Right lobe of liver (tissue), 6 donors: ENCODE measurements at regions not wholly inside any gene's neighbourhood (a gene's known extent, or its start where the extent isn't known, plus 50 kb on each side); places are given as distances from the start of the nearest gene placed in this dataset.

Experiments used
- ATAC-seq, 4 donors: fragments of 200-7000 bp; cut with Tn5 transposase; one replicate each; pipeline ENCODE4 v1.9.1; 2020; ENCODE audit warnings: mild to moderate bottlenecking in 4 of 4, moderate library complexity in 4 of 4
- DNase-seq, 3 donors: peaks; one replicate each; pipeline ENCODE4 v3.0.0-alpha.2; 2020
- H3K27ac ChIP-seq, 3 donors: fragments of 200-600 bp; one replicate each; pipeline ENCODE4 v1.8.0; 2022
- H3K27me3 ChIP-seq, 2 donors: fragments of 200-600 bp; one replicate each; pipeline ENCODE4 v1.8.0; 2022
- H3K36me3 ChIP-seq, 4 donors: fragments of 200-600 bp; sonication (generic) in 1 of 4; one replicate each; pipeline versions ENCODE4 v1.5.1 to v1.8.0; 2017 to 2022; ENCODE audit warnings: control low read depth in 1 of 4
- H3K4me1 ChIP-seq, 4 donors: fragments of 200-600 bp; sonication (generic) in 1 of 4; one replicate each; pipeline versions ENCODE4 v1.5.1 to v1.8.0; 2017 to 2022; ENCODE audit warnings: control low read depth in 1 of 4
- H3K4me3 ChIP-seq, 3 donors: fragments of 200-600 bp; one replicate each; pipeline ENCODE4 v1.8.0; 2022
- H3K9me3 ChIP-seq, 4 donors: fragments of 200-600 bp; sonication (generic) in 1 of 4; one replicate each; pipeline versions ENCODE4 v1.5.1 to v1.8.0; 2017 to 2022; ENCODE audit warnings: control low read depth in 1 of 4
- CTCF ChIP-seq, 4 donors: fragments of 200-600 bp in 3 of 4; fragments of 450-650 bp in 1 of 4; IDR thresholded peaks; one replicate each; pipeline versions ENCODE4 v1.5.1 to v1.8.0; 2016 to 2022; ENCODE audit warnings: antibody characterized with exemption in 4 of 4, mild to moderate bottlenecking in 2 of 4
- POLR2A ChIP-seq: fragments of 450-650 bp; IDR thresholded peaks from one replicate; pipeline ENCODE4 v1.6.1; 2017; ENCODE audit warnings: antibody characterized with exemption, mild to moderate bottlenecking
- WGBS: methylation state at CpG from one replicate; pipeline ENCODE4 v1.1.6; 2018; ENCODE audit warnings: low coverage, low lambda C conversion rate; ENCODE audit not compliant: insufficient coverage; ENCODE audit errors: missing lambda C conversion rate; 5-methylcytosine and 5-hydroxymethylcytosine counted together
- intact Hi-C, 2 donors: fragments of 100-400 bp; cut with DNase I; formaldehyde crosslinking; loops; one replicate each; pipeline versions ENCODE4 v1.11.2 to v1.14.1; 2022
- donor health status: DM: no; HTN: yes; CAD: no.
- donor health status: DM: no; HTN: no; CAD: no.
- donor health status: DM: no; HTN: no; CAD: no.
- donor health status: DM: no; HTN: yes; CAD: no.
- donor health status: DM: no; HTN: yes; CAD: no.

DNA sequence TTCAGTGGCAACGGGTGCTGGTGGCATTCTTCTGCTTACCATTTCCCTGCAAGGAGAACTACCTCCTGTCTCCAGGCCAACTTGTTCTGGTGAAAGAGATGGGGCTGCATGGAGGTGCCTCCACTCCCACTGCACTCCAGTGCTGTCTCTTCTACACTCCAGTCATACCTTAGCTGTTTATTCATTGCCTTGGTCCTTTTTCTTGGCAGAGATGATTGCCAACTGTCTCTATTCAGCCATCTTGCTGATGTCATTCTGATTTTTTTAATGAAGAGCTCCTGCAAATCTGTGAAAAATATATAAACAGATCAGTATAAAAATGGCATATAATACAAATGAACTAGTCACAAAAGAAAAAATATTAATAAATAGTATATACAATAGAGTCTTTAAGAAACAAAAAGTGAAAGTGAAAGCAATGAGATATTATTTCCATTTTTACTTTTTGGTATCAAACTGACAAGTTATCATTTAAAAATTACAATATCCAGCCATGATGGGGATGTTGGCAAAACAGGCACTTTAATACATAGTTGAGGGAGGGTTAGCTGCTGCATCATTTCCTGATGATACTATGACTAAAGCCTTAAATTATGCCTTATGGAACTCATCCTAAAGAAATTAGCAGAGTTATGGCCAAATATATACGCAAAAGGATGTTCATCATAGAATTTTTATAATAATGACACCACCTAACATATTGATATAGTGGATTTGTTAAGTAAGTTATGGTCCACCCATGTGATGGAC, 109.4 kb downstream of the CARTPT start:
- Histone ChIP-seq H3K27ac (no peak overlapping the region), H3K9me3 (peaks cover 0 to 9% (median 0%) of the 10 kb centered on the region in 4 donors), H3K4me3 (no peak overlapping the region), H3K27me3 (no peaks in the 10 kb centered on the region), H3K36me3 (no peaks in the 10 kb centered on the region), H3K4me1 (no peaks in the 10 kb centered on the region)
- no peak for DNase-seq
- no peak for TF ChIP-seq CTCF (IDR thresholded peaks at IDR 0.05)
- TF ChIP-seq POLR2A = no peak
- 92% methylated on average over 1 of the region's 2 CpGs for WGBS
- ATAC-seq = no peak
- intact Hi-C loops = no loop called here

- DNase-seq (no peak), ATAC-seq (no peak)
- 76% methylated on average over 3 of the region's 5 CpGs for WGBS
- Histone ChIP-seq H3K36me3 (no peaks in the 10 kb centered on the region), H3K9me3 (peaks cover 0 to 9% (median 0%) of the 10 kb centered on the region in 4 donors), H3K27ac (no peak overlapping the region), H3K4me1 (no peaks in the 10 kb centered on the region), H3K4me3 (no peak overlapping the region), H3K27me3 (no peaks in the 10 kb centered on the region)
- intact Hi-C loops = no loop called here
- no peak for TF ChIP-seq POLR2A
- TF ChIP-seq CTCF (IDR thresholded peaks at IDR 0.05) = no peak
Measured at GRCh38 chr5:71829206-71829605, 110.1 kb downstream of the CARTPT start.

DNA sequence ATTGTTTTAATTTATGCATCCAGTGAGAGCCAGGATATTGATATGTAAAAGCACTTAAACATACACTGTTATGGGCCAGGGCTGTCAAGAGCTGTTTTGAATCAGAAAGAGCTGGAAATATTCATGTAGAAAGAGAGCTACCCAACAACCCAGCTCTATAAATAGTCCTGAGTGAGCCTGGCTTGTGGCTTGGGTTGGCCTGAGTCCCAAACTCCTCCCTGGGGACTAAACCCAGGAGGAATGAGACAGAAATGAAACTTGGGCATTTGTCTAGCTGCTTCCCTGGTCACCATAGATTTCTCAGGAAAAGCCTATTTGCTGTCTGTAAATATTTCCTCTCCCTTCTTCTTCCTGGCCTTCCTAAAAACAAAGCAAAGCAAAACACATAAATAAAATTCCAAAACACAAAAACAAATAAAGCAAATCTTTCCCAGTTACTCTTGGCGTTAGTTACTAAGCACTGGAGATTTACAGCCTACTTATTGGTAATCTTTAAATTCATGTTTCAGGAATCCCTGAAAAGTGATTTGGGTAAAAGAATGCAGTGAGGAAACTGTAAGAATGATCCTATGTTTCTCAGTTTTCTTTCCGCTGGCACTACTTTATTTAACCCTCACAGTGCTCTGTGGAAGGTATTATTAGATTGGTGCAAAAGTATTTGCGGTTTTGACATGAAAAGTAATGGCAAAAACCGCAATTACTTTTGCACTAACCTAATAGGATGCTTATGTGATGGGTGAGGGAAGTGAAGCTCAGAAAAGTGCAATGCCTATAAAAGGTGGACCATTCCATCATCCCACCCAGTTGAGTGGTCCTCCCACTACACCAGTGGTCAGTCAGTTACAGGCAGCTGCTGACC, 111.8 kb downstream of the CARTPT start:
- ATAC-seq (peak; percentile 23 to 51 (median 44)), DNase-seq (peak in 2 of 3 donors; percentile 38 to 55)
- WGBS = 66% methylated on average over 4 of the region's 4 CpGs
- Histone ChIP-seq H3K27ac (no peak overlapping the region), H3K4me3 (no peak overlapping the region), H3K4me1 (no peaks in the 10 kb centered on the region), H3K9me3 (peaks cover 0 to 8% (median 0%) of the 10 kb centered on the region in 4 donors), H3K27me3 (no peaks in the 10 kb centered on the region), H3K36me3 (no peaks in the 10 kb centered on the region)
- no peak for TF ChIP-seq POLR2A
- no peak for TF ChIP-seq CTCF (IDR thresholded peaks at IDR 0.05)
- intact Hi-C loops = no loop called here

DNA sequence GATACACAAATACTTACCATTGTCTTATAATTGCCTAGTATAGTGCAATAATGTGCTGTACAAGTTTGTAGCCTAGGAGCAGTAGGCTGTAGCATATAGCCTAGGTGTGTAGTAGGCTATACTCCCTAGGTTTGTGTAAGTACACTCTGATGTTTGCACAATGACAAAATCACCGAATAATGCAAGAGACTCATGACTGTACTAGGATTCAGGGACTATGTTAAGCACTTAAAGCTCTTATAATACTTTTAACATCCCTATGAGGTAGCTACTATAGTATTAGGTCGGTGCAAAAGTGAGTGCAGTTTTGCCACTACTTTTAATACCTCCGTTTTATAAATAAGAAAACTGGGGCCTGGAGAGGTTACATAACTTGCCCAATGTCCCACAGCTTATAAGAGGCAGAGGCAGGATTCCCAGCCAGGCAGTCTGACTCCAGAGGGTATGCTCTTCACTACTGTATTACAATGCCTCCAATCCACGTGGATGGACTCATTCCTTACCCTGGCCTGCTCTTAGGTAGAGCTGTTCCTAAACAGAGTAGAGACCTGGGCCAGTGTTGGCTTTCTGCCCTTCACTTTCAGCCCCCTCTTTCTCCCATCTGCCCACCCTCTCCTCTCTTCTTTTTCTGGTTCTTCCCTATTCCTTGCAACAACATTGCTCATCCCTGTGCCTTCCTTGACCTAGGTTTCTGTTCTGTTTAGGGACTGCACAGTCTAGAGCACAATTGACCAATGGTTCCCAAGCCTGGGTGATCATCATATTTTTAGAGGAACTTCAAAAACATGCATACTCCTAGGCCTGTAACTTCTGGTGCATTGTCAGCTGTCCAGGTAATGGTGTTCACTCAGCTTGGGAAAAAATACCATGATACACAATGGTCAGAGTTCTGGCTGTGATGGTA, 114.0 kb downstream of the CARTPT start:
- TF ChIP-seq CTCF (IDR thresholded peaks at IDR 0.05) (no peak), POLR2A (no peak)
- ATAC-seq = peak in 1 of 4 donors; percentile 19

More for the DNA sequence above, 114.0 kb downstream of the CARTPT start:
- no peaks in the 10 kb centered on the region for H3K9me3 ChIP-seq
- no peak overlapping the region for H3K27ac ChIP-seq
- no peaks in the 10 kb centered on the region for H3K27me3 ChIP-seq
- WGBS = 52% methylated on average over 3 of the region's 4 CpGs
- no peaks in the 10 kb centered on the region for H3K4me1 ChIP-seq
- intact Hi-C loops = no loop called here
- no peak overlapping the region for H3K4me3 ChIP-seq
- no peak for DNase-seq
- no peaks in the 10 kb centered on the region for H3K36me3 ChIP-seq
